ENCODE measurements at regions not wholly inside any gene's neighbourhood (a gene's known extent, or its start where the extent isn't known, plus 50 kb on each side); places are given as distances from the start of the nearest gene placed in this dataset.

DNA sequence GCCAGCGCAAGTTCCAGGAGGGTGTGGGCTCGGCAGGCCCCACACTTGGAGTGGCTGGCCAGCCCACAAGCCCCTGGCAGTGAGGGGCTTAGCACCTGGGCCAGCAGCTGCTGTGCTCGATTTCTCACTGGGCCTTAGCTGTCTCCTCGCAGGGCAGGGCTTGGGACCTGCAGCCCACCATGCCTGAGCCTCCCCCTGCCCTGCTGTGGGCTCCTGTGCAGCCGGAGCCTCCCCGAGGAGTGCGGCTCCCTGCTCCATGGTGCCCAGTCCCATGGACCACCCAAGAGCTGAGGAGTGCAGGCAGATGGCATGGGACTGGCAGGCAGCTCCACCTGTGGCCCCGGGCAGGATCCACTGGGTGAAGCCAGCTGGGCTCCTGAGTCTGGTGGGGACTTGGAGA, 139.2 kb upstream of the CXCL13 start:
- Histone ChIP-seq H3K27ac (no peak overlapping the region), H3K4me1 (no peaks in the 10 kb centered on the region), H3K27me3 (no peaks in the 10 kb centered on the region), H3K36me3 (no peaks in the 10 kb centered on the region), H3K9me3 (peaks cover 5 to 8% of the 10 kb centered on the region in 2 donors), H3K4me3 (no peak overlapping the region)
- no peak for DNase-seq (ENCODE audit: low spot score in 2 of 2)
- TF ChIP-seq CTCF (IDR thresholded peaks at IDR 0.05) (no peak), POLR2A (IDR thresholded peaks at IDR 0.05) (no peak), POLR2AphosphoS5 (IDR thresholded peaks at IDR 0.05) (no peak)
- intact Hi-C loops (cut with DNase I; ENCODE audit: low total_unique reads) = no loop called here

DNA sequence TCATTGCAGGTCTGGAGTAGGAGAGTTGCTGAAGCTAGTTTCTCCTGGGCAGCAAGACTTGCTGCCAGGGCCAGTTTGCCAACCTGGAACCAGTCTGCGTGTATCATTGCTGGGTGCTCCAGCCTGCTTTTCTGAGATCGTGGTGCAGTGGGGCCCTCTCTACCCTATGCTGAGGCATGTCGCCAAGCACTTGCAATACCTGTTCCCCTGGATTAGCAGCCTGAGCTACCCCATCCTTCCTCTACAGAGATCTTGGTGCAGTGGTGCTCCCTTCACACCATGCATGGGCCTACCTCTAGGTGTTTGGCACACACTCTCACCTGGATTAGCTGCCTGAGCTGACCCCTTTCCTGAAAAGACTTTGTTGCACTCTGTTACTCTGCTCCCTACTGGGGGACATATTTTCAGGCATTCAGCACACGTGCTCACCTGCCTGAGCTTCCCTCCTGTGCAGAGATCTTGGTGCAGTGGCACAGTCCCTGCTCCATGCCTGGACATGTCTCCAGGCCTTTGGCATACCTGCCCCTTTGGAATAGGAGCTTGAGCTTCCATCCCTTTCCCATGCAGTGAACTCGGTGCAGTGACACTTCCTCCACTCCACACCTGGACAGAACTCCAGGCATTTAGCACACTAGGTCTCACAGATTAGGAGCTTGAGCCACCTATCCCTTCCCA, 133.7 kb upstream of the CXCL13 start:
- intact Hi-C loops (cut with DNase I; ENCODE audit: low total_unique reads) = no loop called here
- no peaks in the 10 kb centered on the region for H3K4me1 ChIP-seq
- TF ChIP-seq POLR2A (IDR thresholded peaks at IDR 0.05) (no peak), CTCF (IDR thresholded peaks at IDR 0.05) (no peak), POLR2AphosphoS5 (IDR thresholded peaks at IDR 0.05) (no peak)
- H3K27me3 ChIP-seq = no peaks in the 10 kb centered on the region
- no peak overlapping the region for H3K4me3 ChIP-seq
- DNase-seq (ENCODE audit: low spot score in 2 of 2) = peak in 1 of 2 donors; percentile 29
- H3K9me3 ChIP-seq = peaks cover 0 to 6% of the 10 kb centered on the region in 2 donors
- H3K36me3 ChIP-seq = no peaks in the 10 kb centered on the region
- no peak overlapping the region for H3K27ac ChIP-seq

GRCh38 chr4:77473509-77473908, 132.1 kb upstream of the CXCL13 start:
- Histone ChIP-seq H3K9me3 (peaks cover 0 to 6% of the 10 kb centered on the region in 2 donors), H3K4me3 (no peak overlapping the region), H3K36me3 (no peaks in the 10 kb centered on the region), H3K4me1 (no peaks in the 10 kb centered on the region), H3K27ac (no peak overlapping the region), H3K27me3 (no peaks in the 10 kb centered on the region)
- no peak for DNase-seq (ENCODE audit: low spot score in 2 of 2)
- intact Hi-C loops (cut with DNase I; ENCODE audit: low total_unique reads) = no loop called here
- TF ChIP-seq CTCF (IDR thresholded peaks at IDR 0.05) (peak in 1 of 3 donors; percentile 8), POLR2A (IDR thresholded peaks at IDR 0.05) (no peak), POLR2AphosphoS5 (IDR thresholded peaks at IDR 0.05) (no peak)

DNA sequence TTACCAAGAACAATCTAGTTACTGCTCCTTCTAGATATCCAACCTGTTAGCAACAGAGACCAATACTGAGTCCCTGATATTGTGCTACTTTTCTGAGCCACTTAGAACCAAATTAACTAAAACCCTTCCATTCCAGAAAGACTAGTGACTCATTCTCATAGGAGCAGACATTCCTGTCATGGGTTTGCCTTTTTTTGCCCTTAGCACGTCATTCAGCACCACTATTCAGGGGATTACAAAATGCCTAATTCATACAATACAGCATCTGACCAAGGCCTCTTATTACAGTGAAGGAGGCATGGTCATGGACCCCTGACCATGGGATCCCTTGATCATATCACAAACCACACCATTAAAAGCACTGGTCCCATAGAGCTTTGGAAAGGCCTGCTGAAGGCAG, 123.8 kb upstream of the CXCL13 start:
- Histone ChIP-seq H3K27me3 (no peaks in the 10 kb centered on the region), H3K4me1 (no peaks in the 10 kb centered on the region), H3K36me3 (no peaks in the 10 kb centered on the region), H3K9me3 (no peaks in the 10 kb centered on the region), H3K4me3 (no peak overlapping the region), H3K27ac (no peak overlapping the region)
- no peak for DNase-seq (ENCODE audit: low spot score in 2 of 2)
- intact Hi-C loops (cut with DNase I; ENCODE audit: low total_unique reads) = no loop called here
- TF ChIP-seq CTCF (IDR thresholded peaks at IDR 0.05) (no peak), POLR2A (IDR thresholded peaks at IDR 0.05) (no peak), POLR2AphosphoS5 (IDR thresholded peaks at IDR 0.05) (no peak)

DNA sequence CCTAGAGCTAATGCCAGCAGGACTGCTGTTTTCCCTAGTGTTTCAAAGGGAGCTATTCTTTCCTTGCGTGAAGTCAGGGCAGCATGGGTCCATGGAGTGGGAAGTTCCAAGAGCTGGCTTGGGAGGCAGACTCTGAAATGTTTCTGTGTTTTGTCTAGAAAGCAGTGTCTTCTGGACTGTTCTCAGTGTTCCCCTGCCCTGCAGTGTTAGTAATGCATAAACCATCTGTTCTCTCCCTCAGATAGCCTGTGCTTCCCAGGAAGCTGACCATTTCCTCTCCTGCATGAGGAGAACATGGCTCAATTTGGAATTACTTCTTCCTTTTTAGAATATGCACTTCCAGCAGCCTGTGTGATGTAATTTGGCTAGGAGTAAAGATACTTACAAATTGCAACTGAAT, 116.7 kb upstream of the CXCL13 start:
- Histone ChIP-seq H3K4me1 (no peaks in the 10 kb centered on the region), H3K4me3 (no peak overlapping the region), H3K27me3 (no peaks in the 10 kb centered on the region), H3K36me3 (no peaks in the 10 kb centered on the region), H3K9me3 (no peaks in the 10 kb centered on the region), H3K27ac (no peak overlapping the region)
- TF ChIP-seq POLR2AphosphoS5 (IDR thresholded peaks at IDR 0.05) = no peak
- DNase-seq (ENCODE audit: low spot score in 2 of 2) = no peak
- intact Hi-C loops (cut with DNase I; ENCODE audit: low total_unique reads) = no loop called here
